AG20443 (cell line): ENCODE measurements at regions not wholly inside any gene's neighbourhood (a gene's known extent, or its start where the extent isn't known, plus 50 kb on each side); places are given as distances from the start of the nearest gene placed in this dataset.

ENCODE experiments used
- DNase-seq: peaks from one replicate; pipeline ENCODE4 v3.0.0; 2012; ENCODE audit warnings: low spot score, mixed read lengths

DNA sequence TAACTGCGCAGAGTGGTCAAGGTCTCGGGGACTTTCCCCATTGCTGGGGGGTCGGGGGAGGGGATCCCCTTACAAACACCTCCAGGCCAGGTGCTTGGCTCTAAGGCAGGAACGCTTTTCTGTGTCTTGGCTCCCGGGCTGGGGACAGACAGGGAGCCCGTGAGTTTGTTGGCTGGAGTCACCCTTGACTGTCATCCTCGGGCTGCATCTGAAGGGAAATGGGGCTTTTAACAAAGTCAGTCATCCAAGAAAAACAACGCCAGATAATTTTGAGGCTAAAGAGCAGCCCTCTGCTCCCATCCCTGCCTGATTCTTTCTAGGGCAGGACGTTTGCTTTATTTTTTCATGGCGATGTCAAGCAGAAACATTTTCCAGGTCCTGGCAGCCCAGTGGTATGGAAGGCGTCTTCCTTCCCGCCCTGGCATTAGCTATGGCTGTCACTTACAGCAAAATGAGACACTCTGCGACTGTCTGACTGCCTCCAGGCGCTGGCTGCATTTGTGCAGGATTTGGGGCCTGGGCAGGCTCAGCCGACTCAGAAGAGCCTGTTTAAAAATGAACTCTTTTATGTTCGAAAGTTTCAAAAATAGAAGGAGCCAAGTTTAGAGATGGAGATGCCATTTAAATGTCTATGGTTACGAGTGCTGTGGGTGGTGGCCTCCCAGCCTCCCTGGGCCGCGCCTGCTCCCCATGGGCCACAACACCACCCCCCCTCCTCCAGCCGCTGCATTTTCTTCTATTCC is 54.7 kb upstream of the TNS3 start:
- no peak for DNase-seq

DNA sequence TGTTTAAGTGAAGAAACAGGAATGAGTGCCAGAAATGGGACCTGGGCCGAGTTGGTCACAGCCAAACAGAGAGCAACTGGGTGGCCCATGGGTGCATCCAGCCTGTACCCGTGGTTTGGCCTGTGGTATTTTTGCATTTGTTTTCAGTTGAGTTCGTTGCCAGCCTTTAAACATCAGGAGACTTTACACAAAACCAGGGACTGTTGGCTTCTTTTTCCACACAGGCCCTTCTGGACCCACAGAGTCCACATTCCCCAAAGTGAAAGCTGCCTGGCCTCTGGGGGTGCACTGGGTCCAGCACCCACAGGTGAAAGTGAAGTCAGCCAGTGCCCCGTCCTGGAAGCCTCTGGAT is 54.1 kb upstream of the TNS3 start:
- no peak for DNase-seq

DNA sequence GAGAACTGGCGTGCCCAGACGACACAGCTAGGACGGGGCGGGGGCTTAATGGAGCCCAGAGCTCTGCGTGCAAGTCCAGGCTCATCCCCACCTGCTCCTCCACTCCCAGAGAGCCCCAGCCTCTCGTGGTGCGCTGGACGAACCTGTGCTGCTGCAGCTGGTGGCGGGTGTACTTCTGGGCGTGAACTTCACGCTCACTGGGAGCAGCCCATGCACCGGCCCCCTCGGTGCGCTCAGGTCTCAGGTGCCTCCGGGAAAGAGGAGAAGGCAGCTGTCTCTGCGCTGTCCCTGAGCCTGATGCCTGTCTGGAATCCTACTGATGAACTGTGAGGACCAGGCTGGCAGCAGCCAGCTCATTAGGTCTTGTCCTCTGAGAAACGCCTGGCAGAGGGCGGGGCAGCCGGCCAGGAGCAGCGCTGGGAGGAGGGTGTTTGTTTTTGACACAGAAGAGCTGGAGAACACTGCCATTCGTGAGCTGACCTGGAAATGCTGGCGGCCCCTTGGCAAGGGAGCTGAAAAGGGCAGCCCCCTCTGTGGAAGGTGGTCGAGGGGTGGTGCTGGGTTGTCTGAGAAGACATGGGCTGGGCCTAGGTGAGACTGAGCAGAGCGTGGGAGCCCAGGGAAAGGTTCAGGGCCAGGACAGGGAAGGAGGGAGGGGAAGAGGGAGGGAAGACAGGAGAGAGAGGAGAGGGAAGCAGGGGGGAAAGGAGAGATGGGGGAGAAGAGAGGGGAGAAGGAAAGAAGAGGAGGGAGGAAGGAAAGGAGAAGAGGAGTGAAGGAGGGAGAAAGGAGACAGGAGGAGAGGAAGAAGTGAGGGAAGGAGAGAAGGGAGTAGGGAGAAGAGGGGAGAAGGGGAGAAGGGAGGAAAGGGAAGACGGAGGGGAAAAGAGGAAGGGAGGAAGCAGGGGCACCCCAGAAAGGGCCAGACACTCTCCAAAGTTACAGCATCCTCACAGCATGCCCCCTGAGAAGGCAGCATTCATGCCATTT is 53.5 kb upstream of the TNS3 start:
- DNase-seq = no peak

DNA sequence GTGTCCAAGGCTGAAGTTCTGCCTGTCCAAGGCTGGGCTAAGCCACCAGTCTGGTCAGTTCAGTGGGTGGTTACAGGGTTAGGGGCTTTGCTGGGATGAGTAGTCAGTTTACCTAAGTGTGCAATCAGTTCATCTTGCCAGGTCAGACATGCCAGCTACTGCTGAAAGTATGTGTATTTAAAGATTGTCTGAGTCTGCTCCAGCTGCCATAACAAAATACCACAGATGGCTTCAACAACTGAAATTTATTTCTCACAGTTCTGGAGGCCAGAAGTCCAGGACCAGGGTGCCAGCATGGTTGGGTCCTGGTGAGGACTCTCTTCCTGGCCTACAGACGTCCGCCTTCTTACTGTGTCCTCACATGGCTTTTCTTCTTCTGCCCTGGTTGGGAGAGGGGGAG is 52.4 kb upstream of the TNS3 start:
- no peak for DNase-seq

DNA sequence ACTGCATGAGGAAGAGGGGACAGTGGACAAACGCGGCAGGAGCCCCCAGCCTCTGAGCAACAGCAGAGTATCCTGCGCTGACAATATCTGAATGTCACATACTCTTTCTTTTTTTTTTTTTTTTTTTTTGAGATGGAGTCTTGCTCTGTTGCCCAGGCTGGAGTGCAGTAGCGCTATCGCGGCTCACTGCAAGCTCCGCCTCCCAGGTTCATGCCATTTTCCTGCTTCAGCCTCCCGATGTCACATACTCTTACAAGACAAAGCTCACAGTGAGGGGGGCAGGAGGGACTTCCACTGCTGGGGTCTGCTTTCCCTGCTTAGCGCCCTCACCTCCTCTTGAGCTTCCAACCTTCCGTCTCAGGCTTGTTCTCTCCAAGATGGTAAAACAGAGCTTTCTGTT is 51.2 kb upstream of the TNS3 start:
- DNase-seq = no peak
